DND-41 (cell line): ENCODE measurements at regions not wholly inside any gene's neighbourhood (a gene's known extent, or its start where the extent isn't known, plus 50 kb on each side); places are given as distances from the start of the nearest gene placed in this dataset.

Source experiments
- ATAC-seq: fragments of 200-7000 bp; cut with Tn5 transposase; 3 replicates; pipeline ENCODE4 v1.9.1; 2021; ENCODE audit warnings: low read depth; ENCODE audit not compliant: insufficient read depth
- DNase-seq: peaks from one replicate; pipeline ENCODE4 v3.0.0-alpha.2; 2020
- H2AFZ ChIP-seq: 2 replicates; pipeline ENCODE4 v1.6.0; 2012; ENCODE audit warnings: low read depth, low read length
- H3K27ac ChIP-seq: 2 replicates; pipeline ENCODE4 v1.5.1; 2012; ENCODE audit warnings: low read length, inconsistent platforms
- H3K27me3 ChIP-seq: fragments of 200-600 bp; sonication (generic); 2 replicates; pipeline ENCODE4 v1.6.0; 2012; ENCODE audit warnings: low read length, mild to moderate bottlenecking, inconsistent platforms; ENCODE audit not compliant: insufficient read depth, poor library complexity
- H3K36me3 ChIP-seq: 2 replicates; pipeline ENCODE4 v1.5.1; 2012; ENCODE audit warnings: low read length, inconsistent platforms; ENCODE audit not compliant: insufficient read depth
- H3K4me1 ChIP-seq: 2 replicates; pipeline ENCODE4 v1.5.1; 2012; ENCODE audit warnings: mild to moderate bottlenecking, low read length; ENCODE audit not compliant: insufficient read depth
- H3K4me2 ChIP-seq: 2 replicates; pipeline ENCODE4 v1.6.0; 2012; ENCODE audit warnings: mild to moderate bottlenecking, moderate library complexity, low read length, inconsistent platforms; ENCODE audit not compliant: insufficient read depth
- H3K4me3 ChIP-seq, 2 experiments: fragments of 200-600 bp in 1 of 2; shearing (Covaris generic) in 1 of 2; 2 replicates each; pipeline ENCODE4 v1.5.1; 2012 to 2016; ENCODE audit warnings: inconsistent platforms in 2 of 2, low read length in 2 of 2, mild to moderate bottlenecking in 2 of 2, low read depth in 1 of 2, moderate library complexity in 1 of 2
- H3K79me2 ChIP-seq: 2 replicates; pipeline ENCODE4 v1.6.0; 2012; ENCODE audit warnings: low read length, inconsistent platforms; ENCODE audit not compliant: insufficient read depth
- H3K9ac ChIP-seq: 2 replicates; pipeline ENCODE4 v1.6.0; 2012; ENCODE audit warnings: low read depth, mild to moderate bottlenecking, inconsistent platforms, low read length, moderate library complexity
- H3K9me3 ChIP-seq: 2 replicates; pipeline ENCODE4 v1.5.1; 2012; ENCODE audit warnings: low read length, moderate library complexity, mild to moderate bottlenecking, inconsistent platforms; ENCODE audit not compliant: insufficient read depth, severe bottlenecking
- H4K20me1 ChIP-seq: 2 replicates; pipeline ENCODE4 v1.6.0; 2012; ENCODE audit warnings: low read length; ENCODE audit not compliant: insufficient read depth
- CTCF ChIP-seq: IDR thresholded peaks from 2 replicates; pipeline ENCODE4 v1.5.1; 2012; ENCODE audit warnings: borderline replicate concordance, low read length, moderate library complexity, mild to moderate bottlenecking; ENCODE audit not compliant: poor library complexity, severe bottlenecking; ENCODE audit errors: extremely low read depth
- EZH2 ChIP-seq: IDR thresholded peaks from 3 replicates; pipeline ENCODE4 v1.6.1; 2012; ENCODE audit warnings: borderline replicate concordance, low read depth, mild to moderate bottlenecking, moderate library complexity, low read length, inconsistent platforms; ENCODE audit not compliant: severe bottlenecking

GRCh38 chr15:39298271-39298962, 282.5 kb upstream of the THBS1 start:
- Histone ChIP-seq H3K4me3 (no peak overlapping the region), H3K36me3 (no peaks in the 10 kb centered on the region), H3K79me2 (no peaks in the 10 kb centered on the region), H3K9me3 (no peaks in the 10 kb centered on the region), H4K20me1 (no peaks in the 10 kb centered on the region), H2AFZ (no peak overlapping the region), H3K4me2 (no peak overlapping the region), H3K27ac (no peak overlapping the region), H3K27me3 (peaks cover 8% of the 10 kb centered on the region), H3K9ac (no peak overlapping the region), H3K4me1 (no peaks in the 10 kb centered on the region)
- DNase-seq (no peak), ATAC-seq (no peak)
- no peak for TF ChIP-seq EZH2
- no peak for TF ChIP-seq CTCF

- Histone ChIP-seq H3K27me3 (peaks cover 12% of the 10 kb centered on the region), H3K9ac (no peak overlapping the region), H3K4me1 (no peaks in the 10 kb centered on the region), H3K27ac (no peak overlapping the region), H3K36me3 (no peaks in the 10 kb centered on the region), H2AFZ (no peak overlapping the region), H3K79me2 (no peaks in the 10 kb centered on the region), H3K4me2 (no peak overlapping the region), H4K20me1 (no peaks in the 10 kb centered on the region), H3K9me3 (no peaks in the 10 kb centered on the region), H3K4me3 (no peak overlapping the region)
- TF ChIP-seq CTCF (no peak), EZH2 (no peak)
- no peak for DNase-seq
- no peak for ATAC-seq
Observed at GRCh38 chr15:39299486-39300267, 281.2 kb upstream of the THBS1 start.

GRCh38 chr15:39300451-39301153, 280.3 kb upstream of the THBS1 start:
- no peak for DNase-seq
- no peak for ATAC-seq
- Histone ChIP-seq H3K36me3 (no peaks in the 10 kb centered on the region), H3K9me3 (no peaks in the 10 kb centered on the region), H4K20me1 (no peaks in the 10 kb centered on the region), H3K4me3 (no peak overlapping the region), H3K27me3 (peaks cover 12% of the 10 kb centered on the region), H3K79me2 (no peaks in the 10 kb centered on the region), H3K4me1 (no peaks in the 10 kb centered on the region), H3K4me2 (no peak overlapping the region), H3K27ac (no peak overlapping the region), H2AFZ (no peak overlapping the region), H3K9ac (no peak overlapping the region)
- no peak for TF ChIP-seq EZH2
- no peak for TF ChIP-seq CTCF
